Smooth muscle cell (in vitro differentiated cells): ENCODE measurements at regions not wholly inside any gene's neighbourhood (a gene's known extent, or its start where the extent isn't known, plus 50 kb on each side); places are given as distances from the start of the nearest gene placed in this dataset.
A peak's percentile ranks its signal among the peaks of the same experiment; 100 is the strongest.

Experiments
- DNase-seq: peaks from one replicate; lab custom pipeline; 2025; ENCODE audit not compliant: unreplicated experiment; lab: John Stamatoyannopoulos, UW
- H2AFZ ChIP-seq: fragments of 200-600 bp; sonication (generic); 2 replicates; pipeline ENCODE4 v1.6.0; 2016; ENCODE audit warnings: antibody characterized with exemption, low read depth, mild to moderate bottlenecking
- H3F3A ChIP-seq: fragments of 200-600 bp; sonication (generic); 2 replicates; pipeline ENCODE4 v1.6.0; 2017; ENCODE audit warnings: antibody characterized with exemption, low read depth
- H3K27ac ChIP-seq: fragments of 200-600 bp; sonication (generic); 2 replicates; pipeline ENCODE4 v1.5.1; 2016; ENCODE audit warnings: low read depth, mild to moderate bottlenecking
- H3K27me3 ChIP-seq: fragments of 200-600 bp; sonication (generic); 2 replicates; pipeline ENCODE4 v1.6.1; 2016; ENCODE audit warnings: low read depth, mild to moderate bottlenecking
- H3K36me3 ChIP-seq: fragments of 200-600 bp; sonication (generic); 2 replicates; pipeline ENCODE4 v1.5.1; 2016; ENCODE audit warnings: low read depth
- H3K4me1 ChIP-seq: fragments of 200-600 bp; sonication (generic); 2 replicates; pipeline ENCODE4 v1.5.1; 2016; ENCODE audit warnings: low read depth
- H3K4me2 ChIP-seq: fragments of 200-600 bp; sonication (generic); 2 replicates; pipeline ENCODE4 v1.6.0; 2016; ENCODE audit warnings: mild to moderate bottlenecking
- H3K4me3 ChIP-seq: fragments of 200-600 bp; sonication (generic); 2 replicates; pipeline ENCODE4 v1.5.1; 2016; ENCODE audit warnings: mild to moderate bottlenecking
- H3K79me2 ChIP-seq: fragments of 200-600 bp; sonication (generic); 2 replicates; pipeline ENCODE4 v1.6.0; 2016; ENCODE audit warnings: low read depth, mild to moderate bottlenecking
- H3K9ac ChIP-seq: fragments of 200-600 bp; sonication (generic); 2 replicates; pipeline ENCODE4 v1.6.0; 2016; ENCODE audit warnings: low read depth
- H3K9me3 ChIP-seq: fragments of 200-600 bp; sonication (generic); replicated peaks from 2 replicates; pipeline ENCODE4 v1.5.1; 2016; ENCODE audit warnings: low read depth
- H4K20me1 ChIP-seq: fragments of 200-600 bp; sonication (generic); 2 replicates; pipeline ENCODE4 v1.6.0; 2016; ENCODE audit warnings: low read depth
- WGBS: methylation state at CpG from one replicate; pipeline ENCODE4 v1.1.7; 2016; ENCODE audit warnings: low lambda C conversion rate; 5-methylcytosine and 5-hydroxymethylcytosine counted together
- TF ChIP-seq, protein P1 (sequence below): fragments of 200-600 bp; sonication (generic); IDR thresholded peaks from 2 replicates; pipeline ENCODE4 v1.5.1; 2017; ENCODE audit warnings: borderline replicate concordance, mild to moderate bottlenecking, antibody characterized with exemption; ENCODE audit not compliant: insufficient read depth, poor library complexity, severe bottlenecking

DNA sequence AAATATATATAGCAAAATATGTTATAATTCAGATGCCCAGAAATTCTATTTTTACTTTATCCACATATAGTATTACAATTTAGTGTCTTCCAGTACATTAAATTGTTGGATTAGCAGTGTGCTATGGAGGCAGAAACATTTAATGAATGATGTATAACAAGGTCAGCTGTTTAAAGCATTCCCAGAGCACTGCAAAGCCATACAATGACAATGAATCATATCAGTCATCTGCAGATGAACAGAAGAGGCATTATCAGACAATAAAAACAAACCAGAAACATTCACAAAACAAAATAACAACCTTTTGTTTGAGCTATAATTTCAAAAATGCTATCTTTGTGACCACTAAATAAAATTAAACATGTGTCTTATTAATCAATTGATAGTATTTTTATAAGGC is 524.2 kb downstream of the FAT4 start:
- no peaks in the 10 kb centered on the region for H3K36me3 ChIP-seq

DNA sequence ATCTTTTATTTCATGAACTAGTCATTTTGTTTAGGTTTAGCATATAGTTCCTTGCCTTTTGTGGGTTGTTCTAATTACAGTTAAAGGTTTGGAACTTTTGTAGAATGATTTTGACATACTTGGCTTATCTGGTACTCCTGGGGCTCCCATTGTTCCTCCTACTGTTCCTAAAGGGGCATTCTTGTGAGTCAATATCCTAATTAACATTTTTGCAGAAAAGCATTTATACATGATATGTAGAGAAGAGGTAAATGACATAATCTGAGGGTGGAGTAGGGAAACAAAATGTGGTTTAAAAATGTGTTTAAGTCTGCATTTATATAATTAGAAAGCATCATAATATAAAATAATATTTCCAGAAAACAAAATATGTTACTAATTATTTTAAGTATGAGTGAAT is 529.2 kb downstream of the FAT4 start:
- Histone ChIP-seq H3K4me1 (peaks cover 3% of the 10 kb centered on the region), H3K36me3 (no peaks in the 10 kb centered on the region), H3K79me2 (no peaks in the 10 kb centered on the region), H3F3A (no peaks in the 10 kb centered on the region), H3K4me3 (no peak overlapping the region), H3K27ac (no peak overlapping the region), H3K4me2 (no peak overlapping the region), H2AFZ (no peak overlapping the region), H3K9ac (no peak overlapping the region), H4K20me1 (no peaks in the 10 kb centered on the region), H3K9me3 (no peaks in the 10 kb centered on the region), H3K27me3 (no peaks in the 10 kb centered on the region)
- TF ChIP-seq, protein P1, sequence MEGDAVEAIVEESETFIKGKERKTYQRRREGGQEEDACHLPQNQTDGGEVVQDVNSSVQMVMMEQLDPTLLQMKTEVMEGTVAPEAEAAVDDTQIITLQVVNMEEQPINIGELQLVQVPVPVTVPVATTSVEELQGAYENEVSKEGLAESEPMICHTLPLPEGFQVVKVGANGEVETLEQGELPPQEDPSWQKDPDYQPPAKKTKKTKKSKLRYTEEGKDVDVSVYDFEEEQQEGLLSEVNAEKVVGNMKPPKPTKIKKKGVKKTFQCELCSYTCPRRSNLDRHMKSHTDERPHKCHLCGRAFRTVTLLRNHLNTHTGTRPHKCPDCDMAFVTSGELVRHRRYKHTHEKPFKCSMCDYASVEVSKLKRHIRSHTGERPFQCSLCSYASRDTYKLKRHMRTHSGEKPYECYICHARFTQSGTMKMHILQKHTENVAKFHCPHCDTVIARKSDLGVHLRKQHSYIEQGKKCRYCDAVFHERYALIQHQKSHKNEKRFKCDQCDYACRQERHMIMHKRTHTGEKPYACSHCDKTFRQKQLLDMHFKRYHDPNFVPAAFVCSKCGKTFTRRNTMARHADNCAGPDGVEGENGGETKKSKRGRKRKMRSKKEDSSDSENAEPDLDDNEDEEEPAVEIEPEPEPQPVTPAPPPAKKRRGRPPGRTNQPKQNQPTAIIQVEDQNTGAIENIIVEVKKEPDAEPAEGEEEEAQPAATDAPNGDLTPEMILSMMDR, result no peak
- no peak for DNase-seq

More for the DNA sequence above, 524.2 kb downstream of the FAT4 start:
- no peak overlapping the region for H3K27ac ChIP-seq
- H3K79me2 ChIP-seq, result no peaks in the 10 kb centered on the region
- no peak for DNase-seq
- no peak overlapping the region for H3K4me2 ChIP-seq
- H3K9me3 ChIP-seq, result no peaks in the 10 kb centered on the region
- H4K20me1 ChIP-seq, result no peaks in the 10 kb centered on the region
- H3F3A ChIP-seq, result no peaks in the 10 kb centered on the region
- no peak overlapping the region for H2AFZ ChIP-seq
- TF ChIP-seq, protein P1, result no peak
- H3K9ac ChIP-seq, result no peak overlapping the region
- no peak overlapping the region for H3K4me3 ChIP-seq
- H3K4me1 ChIP-seq, result peaks cover 3% of the 10 kb centered on the region
- no peaks in the 10 kb centered on the region for H3K27me3 ChIP-seq

DNA sequence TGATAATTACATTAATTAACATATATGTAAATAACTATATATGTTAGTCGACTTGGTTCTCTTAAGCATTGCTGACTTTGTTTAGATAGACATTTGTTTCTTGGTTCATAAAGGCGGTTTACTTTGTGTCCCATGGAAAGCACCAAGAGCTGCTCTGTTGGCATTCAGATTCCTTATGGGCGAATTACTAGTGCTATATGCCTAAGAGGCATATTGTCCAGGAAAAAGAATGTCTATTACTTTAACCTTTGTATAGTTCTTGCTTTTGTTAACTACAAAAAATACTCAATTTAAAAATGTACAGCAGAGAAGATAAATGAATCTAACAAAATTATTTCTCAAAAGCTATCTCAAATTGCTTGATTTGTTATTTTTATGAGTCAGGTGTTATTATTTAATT is 532.8 kb downstream of the FAT4 start:
- Histone ChIP-seq H3F3A (no peaks in the 10 kb centered on the region), H3K27ac (no peak overlapping the region), H3K4me2 (no peak overlapping the region), H2AFZ (no peak overlapping the region), H3K36me3 (no peaks in the 10 kb centered on the region), H3K27me3 (no peaks in the 10 kb centered on the region), H3K4me1 (peaks cover 3% of the 10 kb centered on the region), H3K9me3 (no peaks in the 10 kb centered on the region), H3K4me3 (no peak overlapping the region), H4K20me1 (no peaks in the 10 kb centered on the region), H3K9ac (no peak overlapping the region), H3K79me2 (no peaks in the 10 kb centered on the region)
- TF ChIP-seq, protein P1, result no peak
- 97% methylated on average over 3 of the region's 3 CpGs for WGBS
- DNase-seq, result no peak

DNA sequence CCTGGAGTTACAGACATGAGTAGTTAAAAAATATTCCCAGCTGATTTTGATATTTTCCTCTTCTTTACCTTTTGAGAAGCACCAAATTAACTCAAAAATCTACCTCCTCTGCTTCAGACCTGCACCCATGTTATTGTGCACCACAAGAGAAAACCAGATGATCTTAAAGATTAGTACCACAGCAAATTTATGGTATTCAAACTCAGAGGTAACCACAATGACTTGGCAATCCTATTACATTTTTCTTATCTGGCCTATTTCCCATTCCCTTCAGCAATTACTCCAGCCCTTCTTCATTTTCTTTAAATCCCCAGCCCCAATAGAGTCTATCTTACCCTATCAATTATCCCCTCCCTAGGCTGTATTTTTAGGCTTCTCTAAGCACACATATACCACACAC is 535.1 kb downstream of the FAT4 start:
- no peak overlapping the region for H3K27ac ChIP-seq
- H3K4me2 ChIP-seq, result no peak overlapping the region
- no peaks in the 10 kb centered on the region for H3K79me2 ChIP-seq
- H3K36me3 ChIP-seq, result no peaks in the 10 kb centered on the region
- H3K9ac ChIP-seq, result no peak overlapping the region
- peak overlapping the region; percentile 52 for H2AFZ ChIP-seq
- TF ChIP-seq, protein P1, result no peak
- H3F3A ChIP-seq, result no peaks in the 10 kb centered on the region
- no peaks in the 10 kb centered on the region for H3K9me3 ChIP-seq
- H4K20me1 ChIP-seq, result no peaks in the 10 kb centered on the region
- no peaks in the 10 kb centered on the region for H3K4me1 ChIP-seq
- H3K27me3 ChIP-seq, result no peaks in the 10 kb centered on the region
- no peak overlapping the region for H3K4me3 ChIP-seq
- DNase-seq, result no peak
